HG02938 (cell line): ENCODE measurements at regions not wholly inside any gene's neighbourhood (a gene's known extent, or its start where the extent isn't known, plus 50 kb on each side); places are given as distances from the start of the nearest gene placed in this dataset.

ENCODE experiments used
- ATAC-seq: cut with Tn5 transposase; IDR thresholded peaks from one replicate; pipeline ENCODE4 v1.9.1; 2021; ENCODE audit warnings: mild to moderate bottlenecking, moderate library complexity; ENCODE audit not compliant: unreplicated experiment

DNA sequence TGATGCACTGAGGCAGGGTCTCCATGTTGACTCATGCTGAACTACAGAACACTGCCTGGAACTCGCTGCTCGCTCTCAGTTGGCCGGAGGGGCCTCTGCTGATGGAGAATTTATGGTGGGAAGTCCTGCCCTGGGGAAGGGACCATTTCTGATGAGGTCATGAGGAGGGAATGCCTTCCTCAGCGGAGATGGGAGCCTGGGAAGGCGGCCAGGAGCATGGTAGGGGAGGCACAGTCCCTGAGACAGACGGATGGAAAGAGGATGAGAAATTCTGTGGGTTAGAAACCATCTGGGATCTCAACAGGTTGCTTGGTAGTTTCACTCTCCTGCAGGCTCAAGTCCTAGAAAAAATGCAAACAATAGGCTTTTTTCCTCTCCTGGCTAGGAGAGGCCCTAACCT is 56.8 kb upstream of the TPM1 start:
- ATAC-seq: no peak

DNA sequence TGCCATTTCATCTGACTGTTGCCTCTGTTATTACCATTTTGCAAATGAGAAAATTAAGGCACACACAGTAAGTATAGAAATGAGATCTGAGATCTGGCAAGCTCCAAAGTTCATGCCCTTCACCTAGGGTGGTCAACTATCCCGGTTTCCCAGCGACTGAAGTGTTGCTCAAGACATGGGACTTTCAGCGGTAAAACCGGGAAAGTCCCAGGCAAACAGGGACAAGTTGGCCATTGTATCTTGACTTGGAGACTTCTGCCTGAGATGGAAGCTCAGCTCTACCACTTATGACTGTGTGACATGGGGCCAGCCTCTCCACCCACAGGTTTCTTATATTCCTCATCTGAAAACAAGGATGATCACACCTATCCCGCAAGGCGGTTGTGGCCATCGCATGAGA is 55.6 kb upstream of the TPM1 start:
- no peak for ATAC-seq

DNA sequence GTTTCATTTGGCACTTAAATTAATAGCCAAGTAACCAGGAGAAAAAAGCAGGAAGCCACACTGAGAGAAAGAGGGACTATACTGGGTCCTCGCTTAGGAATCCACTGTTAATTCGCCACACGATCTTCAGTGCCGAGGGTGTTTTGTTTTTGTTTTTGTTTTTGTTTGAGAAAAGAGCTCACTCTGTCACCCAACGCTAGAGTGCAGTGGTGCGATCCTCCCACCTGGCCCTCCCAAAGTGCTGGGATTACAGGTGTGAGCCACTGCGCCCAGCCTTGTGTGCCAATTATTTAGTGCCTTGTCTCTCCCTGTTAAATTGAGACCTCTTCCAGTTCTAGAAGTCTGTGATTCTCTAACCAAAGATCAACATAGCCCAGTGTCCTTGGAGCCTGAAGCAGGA is 53.8 kb upstream of the TPM1 start:
- no peak for ATAC-seq

DNA sequence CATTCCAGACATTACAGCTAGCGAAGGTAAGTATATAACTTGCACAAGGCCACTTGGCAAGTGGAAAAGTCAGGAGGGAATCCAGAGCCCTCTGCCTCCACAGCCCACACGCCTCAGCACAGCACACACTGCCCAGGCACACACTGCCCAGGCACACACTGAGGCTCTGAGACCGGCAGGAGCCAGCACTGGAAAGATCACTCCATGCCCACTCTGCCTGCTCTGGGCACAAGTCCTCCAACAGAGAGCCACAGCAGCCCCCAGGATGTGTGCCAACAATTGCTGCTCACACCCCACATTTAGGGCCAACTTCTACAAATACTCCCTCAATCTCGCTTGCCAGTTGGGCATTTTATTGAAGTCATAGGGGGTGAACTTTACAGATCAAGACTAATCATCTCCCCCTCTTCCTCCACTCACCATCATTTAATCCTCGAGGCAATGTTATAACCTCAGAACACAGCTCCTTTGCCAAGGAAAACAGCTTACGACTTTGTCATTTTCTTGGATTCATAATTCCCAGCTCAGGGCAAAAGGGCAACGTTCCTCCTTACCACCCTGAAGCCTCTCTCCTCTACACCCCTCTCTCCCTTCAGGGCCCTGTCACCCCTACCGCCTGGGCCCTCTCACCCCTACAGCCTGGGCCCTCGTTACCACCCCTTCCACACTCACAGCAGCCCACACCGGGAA is 53.0 kb upstream of the TPM1 start:
- ATAC-seq: no peak

DNA sequence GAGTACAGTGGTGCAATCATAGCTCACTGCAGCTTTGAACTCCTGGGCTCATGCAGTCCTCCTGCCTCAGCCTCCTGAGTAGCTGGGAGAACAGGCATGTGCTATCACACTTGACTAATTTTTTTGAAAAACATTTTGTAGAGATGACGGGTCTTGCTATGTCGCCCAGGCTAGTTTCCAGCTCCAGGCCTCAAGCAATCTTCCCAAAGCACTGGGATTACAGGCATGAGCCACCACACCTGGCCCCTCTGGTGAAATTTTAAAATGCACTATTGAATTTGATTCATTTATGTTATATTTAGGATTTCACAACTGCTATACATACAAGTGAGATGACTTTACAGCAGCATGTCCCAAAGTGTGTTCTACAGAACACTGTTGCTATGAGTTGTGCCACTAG is 50.8 kb upstream of the TPM1 start:
- ATAC-seq: no peak

DNA sequence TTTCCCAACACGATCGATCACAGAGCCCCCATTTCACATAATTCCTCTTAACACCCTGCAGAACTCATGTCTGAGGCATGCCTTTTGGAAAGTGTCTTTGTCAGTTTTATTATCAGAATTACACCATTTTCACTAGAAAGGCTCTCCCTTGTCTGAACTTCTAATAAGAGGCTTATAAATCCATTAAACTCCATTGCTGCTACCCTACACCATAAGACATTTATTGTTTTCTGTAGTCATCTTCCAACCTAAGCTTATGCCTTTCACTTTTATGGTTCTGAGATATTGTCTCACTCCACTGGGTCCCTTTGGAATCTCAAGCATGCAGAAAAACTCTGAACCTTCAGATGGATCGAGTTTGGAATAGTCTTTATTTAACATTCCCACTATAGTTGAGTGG is 50.2 kb upstream of the TPM1 start:
- ATAC-seq: no peak
